H9 (cell line): ENCODE measurements at regions not wholly inside any gene's neighbourhood (a gene's known extent, or its start where the extent isn't known, plus 50 kb on each side); places are given as distances from the start of the nearest gene placed in this dataset.

Experiments used
- DNase-seq: peaks from one replicate; pipeline ENCODE4 v3.0.0-alpha.2; 2017
- H2AFZ ChIP-seq: one replicate; pipeline ENCODE4 v1.6.1; 2013; ENCODE audit warnings: mild to moderate bottlenecking, low read length, control low read depth, moderate library complexity
- H2AK5ac ChIP-seq: 2 replicates; pipeline ENCODE4 v1.6.1; 2013; ENCODE audit warnings: low read length, control low read depth, mixed read lengths; ENCODE audit not compliant: insufficient read length
- H2BK120ac ChIP-seq: one replicate; pipeline ENCODE4 v1.6.1; 2013; ENCODE audit warnings: low read depth, mild to moderate bottlenecking, low read length, control low read depth, inconsistent platforms; ENCODE audit not compliant: poor library complexity, severe bottlenecking
- H2BK12ac ChIP-seq: 2 replicates; pipeline ENCODE4 v1.6.1; 2013; ENCODE audit warnings: low read length, control low read depth, mixed read lengths, low read depth; ENCODE audit not compliant: insufficient read length
- H2BK15ac ChIP-seq: 2 replicates; pipeline ENCODE4 v1.6.1; 2013; ENCODE audit warnings: low read depth, low read length, control low read depth
- H2BK20ac ChIP-seq: one replicate; pipeline ENCODE4 v1.6.1; 2013; ENCODE audit warnings: low read depth, mild to moderate bottlenecking, low read length, control low read depth, inconsistent platforms; ENCODE audit not compliant: poor library complexity, severe bottlenecking
- H2BK5ac ChIP-seq: 2 replicates; pipeline ENCODE4 v1.6.1; 2013; ENCODE audit warnings: low read length, control low read depth, mixed read lengths; ENCODE audit not compliant: insufficient read length
- H3K14ac ChIP-seq: 2 replicates; pipeline ENCODE4 v1.6.1; 2013; ENCODE audit warnings: low read length, control low read depth; ENCODE audit not compliant: insufficient read depth
- H3K18ac ChIP-seq: 2 replicates; pipeline ENCODE4 v1.6.1; 2013; ENCODE audit warnings: low read depth, mild to moderate bottlenecking, mixed read lengths, low read length, control low read depth; ENCODE audit not compliant: insufficient read length
- H3K23ac ChIP-seq: 2 replicates; pipeline ENCODE4 v1.6.1; 2013; ENCODE audit warnings: low read length, control low read depth, mixed read lengths, low read depth; ENCODE audit not compliant: insufficient read length
- H3K23me2 ChIP-seq: 2 replicates; pipeline ENCODE4 v1.6.1; 2013; ENCODE audit warnings: low read depth, mild to moderate bottlenecking, mixed read lengths, low read length, control low read depth; ENCODE audit not compliant: insufficient read length, poor library complexity, severe bottlenecking
- H3K27ac ChIP-seq: 2 replicates; pipeline ENCODE4 v1.5.1; 2013; ENCODE audit warnings: low read length, control low read depth, mixed read lengths, low read depth; ENCODE audit not compliant: insufficient read length
- H3K27me3 ChIP-seq: 2 replicates; pipeline ENCODE4 v1.6.1; 2013; ENCODE audit warnings: low read length, control low read depth, inconsistent platforms; ENCODE audit not compliant: insufficient read depth
- H3K4ac ChIP-seq: 2 replicates; pipeline ENCODE4 v1.6.1; 2013; ENCODE audit warnings: low read depth, mild to moderate bottlenecking, control low read depth, inconsistent platforms, low read length, moderate library complexity
- H3K4me1 ChIP-seq: 2 replicates; pipeline ENCODE4 v1.6.1; 2013; ENCODE audit warnings: low read length, control low read depth, inconsistent platforms; ENCODE audit not compliant: insufficient read depth
- H3K4me2 ChIP-seq: 2 replicates; pipeline ENCODE4 v1.6.1; 2013; ENCODE audit warnings: low read length, control low read depth, mixed read lengths; ENCODE audit not compliant: insufficient read length, insufficient read depth
- H3K56ac ChIP-seq: 2 replicates; pipeline ENCODE4 v1.6.1; 2013; ENCODE audit warnings: low read depth, mild to moderate bottlenecking, mixed read lengths, low read length, control low read depth; ENCODE audit not compliant: insufficient read length
- H3K79me1 ChIP-seq: 2 replicates; pipeline ENCODE4 v1.6.1; 2013; ENCODE audit warnings: low read depth, mild to moderate bottlenecking, moderate library complexity, low read length, control low read depth, inconsistent platforms; ENCODE audit not compliant: insufficient read depth, poor library complexity, severe bottlenecking
- H3K79me2 ChIP-seq: 2 replicates; pipeline ENCODE4 v1.6.1; 2013; ENCODE audit warnings: low read length, control low read depth, inconsistent platforms; ENCODE audit not compliant: insufficient read depth
- H3K9ac ChIP-seq: 2 replicates; pipeline ENCODE4 v1.6.1; 2013; ENCODE audit warnings: low read length, control low read depth, mixed read lengths; ENCODE audit not compliant: insufficient read length; ENCODE audit errors: extremely low read depth
- H3K9me3 ChIP-seq: one replicate; pipeline ENCODE4 v1.6.1; 2013; ENCODE audit warnings: low read depth, low read length, inconsistent platforms; ENCODE audit not compliant: control insufficient read depth
- H3T11ph ChIP-seq: one replicate; pipeline ENCODE4 v1.6.1; 2013; ENCODE audit warnings: mild to moderate bottlenecking, low read length, control low read depth, inconsistent platforms
- H4K20me1 ChIP-seq: one replicate; pipeline ENCODE4 v1.6.1; 2013; ENCODE audit not compliant: control insufficient read depth, insufficient read length, insufficient read depth
- H4K5ac ChIP-seq: 2 replicates; pipeline ENCODE4 v1.6.1; 2013; ENCODE audit warnings: low read depth, mild to moderate bottlenecking, mixed read lengths, low read length, control low read depth; ENCODE audit not compliant: insufficient read length
- H4K8ac ChIP-seq: replicated peaks from 2 replicates; pipeline ENCODE4 v1.6.1; 2013; ENCODE audit warnings: low read length, control low read depth, mixed read lengths, low read depth; ENCODE audit not compliant: insufficient read length
- H4K91ac ChIP-seq: 2 replicates; pipeline ENCODE4 v1.6.1; 2013; ENCODE audit warnings: low read depth, mild to moderate bottlenecking, moderate library complexity, mixed read lengths, low read length, control low read depth; ENCODE audit not compliant: insufficient read length
- H3K27ac Mint-ChIP-seq, 3 experiments: 2 replicates in 2 of 3; 3 replicates in 1 of 3; pipeline ENCODE4 v1.8.0; 2020 to 2021; ENCODE audit warnings: mixed read lengths in 3 of 3, mild to moderate bottlenecking in 1 of 3, moderate library complexity in 1 of 3
- H3K27me3 Mint-ChIP-seq: 2 replicates; pipeline ENCODE4 v1.8.0; 2021; ENCODE audit warnings: low read depth, mild to moderate bottlenecking, moderate library complexity, mixed read lengths
- H3K36me3 Mint-ChIP-seq, 3 experiments: 2 replicates in 2 of 3; 3 replicates in 1 of 3; pipeline ENCODE4 v1.8.0; 2020 to 2021; ENCODE audit warnings: low read depth in 3 of 3, mixed read lengths in 3 of 3; ENCODE audit not compliant: insufficient read depth in 1 of 3
- H3K4me1 Mint-ChIP-seq, 2 experiments: 2 replicates each; pipeline ENCODE4 v1.8.0; 2020; ENCODE audit warnings: mixed read lengths in 2 of 2
- H3K4me3 Mint-ChIP-seq, 2 experiments: 2 replicates in 1 of 2; 3 replicates in 1 of 2; pipeline ENCODE4 v1.8.0; 2020 to 2021; ENCODE audit warnings: mild to moderate bottlenecking in 2 of 2, mixed read lengths in 2 of 2, moderate library complexity in 1 of 2
- H3K9me3 Mint-ChIP-seq, 2 experiments: 2 replicates in 1 of 2; 3 replicates in 1 of 2; pipeline ENCODE4 v1.8.0; 2020; ENCODE audit warnings: mild to moderate bottlenecking in 2 of 2, mixed read lengths in 2 of 2, moderate library complexity in 1 of 2
- WGBS: extraction: QIAGEN DNeasy Blood & Tissue Kit; methylation state at CpG from one replicate; pipeline ENCODE4 v1.1.7; 2013; ENCODE audit warnings: missing lambda C conversion rate, low lambda C conversion rate, mixed read lengths; ENCODE audit not compliant: insufficient read length; ENCODE audit errors: extremely low coverage; 5-methylcytosine and 5-hydroxymethylcytosine counted together
- TF ChIP-seq, protein P1 (sequence below): fragments of 200-600 bp; sonication (generic); conservative IDR thresholded peaks from 3 replicates; pipeline ENCODE4 v1.8.0; 2021; ENCODE audit warnings: antibody characterized with exemption, mild to moderate bottlenecking

DNA sequence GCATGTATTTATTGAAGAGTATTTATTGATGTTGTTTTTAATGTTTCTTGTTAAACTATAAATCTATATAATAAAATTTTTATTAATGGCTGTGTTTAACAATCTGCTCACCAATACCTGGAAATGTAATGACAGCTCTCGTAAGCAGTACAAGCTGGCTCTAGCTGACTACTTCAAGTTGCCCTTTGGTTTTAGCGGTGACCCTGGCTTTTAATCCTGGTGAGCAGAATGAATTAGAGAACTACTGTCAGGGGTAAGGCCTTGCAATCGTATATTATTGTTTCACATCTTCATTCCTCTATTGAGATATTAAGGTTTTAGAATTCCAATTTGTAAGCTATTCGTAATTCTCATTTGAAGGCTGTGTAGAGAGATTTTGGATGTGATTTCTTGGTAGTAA, 372.2 kb downstream of the METTL15 start:
- Histone ChIP-seq H3K23ac (no peak overlapping the region), H2BK12ac (no peak overlapping the region), H2BK20ac (no peak overlapping the region), H3K56ac (no peak overlapping the region), H3K27ac (no peak overlapping the region), H4K91ac (no peak overlapping the region), H2AK5ac (no peak overlapping the region), H3K4me2 (no peak overlapping the region), H4K20me1 (no peaks in the 10 kb centered on the region), H4K8ac (no peak overlapping the region), H3K9me3 (no peaks in the 10 kb centered on the region), H3K14ac (no peak overlapping the region), H4K5ac (no peak overlapping the region), H2BK120ac (no peak overlapping the region), H3K79me2 (no peaks in the 10 kb centered on the region), H3K27me3 (no peaks in the 10 kb centered on the region), H3K4me1 (peaks cover 2% of the 10 kb centered on the region; the same call in 1 of the 2 replicates), H2AFZ (no peak overlapping the region), H2BK5ac (no peak overlapping the region), H3T11ph (no peak overlapping the region), H2BK15ac (no peak overlapping the region), H3K18ac (no peak overlapping the region), H3K79me1 (no peaks in the 10 kb centered on the region), H3K9ac (no peak overlapping the region), H3K23me2 (no peaks in the 10 kb centered on the region), H3K4ac (no peak overlapping the region)
- TF ChIP-seq, protein P1, sequence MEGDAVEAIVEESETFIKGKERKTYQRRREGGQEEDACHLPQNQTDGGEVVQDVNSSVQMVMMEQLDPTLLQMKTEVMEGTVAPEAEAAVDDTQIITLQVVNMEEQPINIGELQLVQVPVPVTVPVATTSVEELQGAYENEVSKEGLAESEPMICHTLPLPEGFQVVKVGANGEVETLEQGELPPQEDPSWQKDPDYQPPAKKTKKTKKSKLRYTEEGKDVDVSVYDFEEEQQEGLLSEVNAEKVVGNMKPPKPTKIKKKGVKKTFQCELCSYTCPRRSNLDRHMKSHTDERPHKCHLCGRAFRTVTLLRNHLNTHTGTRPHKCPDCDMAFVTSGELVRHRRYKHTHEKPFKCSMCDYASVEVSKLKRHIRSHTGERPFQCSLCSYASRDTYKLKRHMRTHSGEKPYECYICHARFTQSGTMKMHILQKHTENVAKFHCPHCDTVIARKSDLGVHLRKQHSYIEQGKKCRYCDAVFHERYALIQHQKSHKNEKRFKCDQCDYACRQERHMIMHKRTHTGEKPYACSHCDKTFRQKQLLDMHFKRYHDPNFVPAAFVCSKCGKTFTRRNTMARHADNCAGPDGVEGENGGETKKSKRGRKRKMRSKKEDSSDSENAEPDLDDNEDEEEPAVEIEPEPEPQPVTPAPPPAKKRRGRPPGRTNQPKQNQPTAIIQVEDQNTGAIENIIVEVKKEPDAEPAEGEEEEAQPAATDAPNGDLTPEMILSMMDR = no peak
- DNase-seq = no peak
- no peak overlapping the region for H3K4me3 Mint-ChIP-seq
- no CpG with 5 or more reads among the region's 4 CpGs for WGBS
- H3K27ac Mint-ChIP-seq = no peak overlapping the region
- no peaks in the 10 kb centered on the region for H3K9me3 Mint-ChIP-seq
- H3K36me3 Mint-ChIP-seq = no peaks in the 10 kb centered on the region
- peaks cover 3 to 4% of the 10 kb centered on the region in 2 experiments; a peak in 3 of 4 replicates for H3K4me1 Mint-ChIP-seq
- no peaks in the 10 kb centered on the region for H3K27me3 Mint-ChIP-seq
